ENCODE measurements at regions not wholly inside any gene's neighbourhood (a gene's known extent, or its start where the extent isn't known, plus 50 kb on each side); places are given as distances from the start of the nearest gene placed in this dataset.

DNA sequence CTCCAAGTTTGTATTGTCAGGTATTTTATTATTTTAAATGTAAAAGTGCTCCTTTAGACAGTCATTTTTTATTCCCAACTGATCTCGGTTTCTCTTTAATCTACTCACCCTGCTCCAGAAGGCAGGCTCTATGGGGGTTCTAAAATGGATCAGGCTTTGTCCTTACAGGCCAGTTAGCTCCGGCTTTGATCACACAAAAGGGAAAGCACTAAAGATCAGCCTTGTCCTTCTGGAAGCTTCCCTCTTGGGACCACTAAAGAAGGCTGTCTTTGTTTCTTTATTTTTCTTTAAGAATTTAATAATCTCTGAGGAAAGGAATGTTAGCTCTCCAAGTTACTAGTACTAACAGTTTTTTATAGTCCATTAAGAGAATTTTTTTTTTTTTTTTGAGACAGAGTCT lies 560.5 kb upstream of the ZNF717 start:
- TF ChIP-seq, protein P1, sequence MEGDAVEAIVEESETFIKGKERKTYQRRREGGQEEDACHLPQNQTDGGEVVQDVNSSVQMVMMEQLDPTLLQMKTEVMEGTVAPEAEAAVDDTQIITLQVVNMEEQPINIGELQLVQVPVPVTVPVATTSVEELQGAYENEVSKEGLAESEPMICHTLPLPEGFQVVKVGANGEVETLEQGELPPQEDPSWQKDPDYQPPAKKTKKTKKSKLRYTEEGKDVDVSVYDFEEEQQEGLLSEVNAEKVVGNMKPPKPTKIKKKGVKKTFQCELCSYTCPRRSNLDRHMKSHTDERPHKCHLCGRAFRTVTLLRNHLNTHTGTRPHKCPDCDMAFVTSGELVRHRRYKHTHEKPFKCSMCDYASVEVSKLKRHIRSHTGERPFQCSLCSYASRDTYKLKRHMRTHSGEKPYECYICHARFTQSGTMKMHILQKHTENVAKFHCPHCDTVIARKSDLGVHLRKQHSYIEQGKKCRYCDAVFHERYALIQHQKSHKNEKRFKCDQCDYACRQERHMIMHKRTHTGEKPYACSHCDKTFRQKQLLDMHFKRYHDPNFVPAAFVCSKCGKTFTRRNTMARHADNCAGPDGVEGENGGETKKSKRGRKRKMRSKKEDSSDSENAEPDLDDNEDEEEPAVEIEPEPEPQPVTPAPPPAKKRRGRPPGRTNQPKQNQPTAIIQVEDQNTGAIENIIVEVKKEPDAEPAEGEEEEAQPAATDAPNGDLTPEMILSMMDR (IDR thresholded peaks at IDR 0.05): no peak
- TF ChIP-seq POLR2AphosphoS5 (IDR thresholded peaks at IDR 0.05; ENCODE audit: low read depth, low read length) (no peak), SIN3A (IDR thresholded peaks at IDR 0.05; ENCODE audit: borderline replicate concordance, insufficient read depth, low read depth, low read length) (no peak), TCF7L2 (IDR thresholded peaks at IDR 0.05; ENCODE audit: low read depth, low read length) (no peak)
- TF ChIP-seq, protein P2, sequence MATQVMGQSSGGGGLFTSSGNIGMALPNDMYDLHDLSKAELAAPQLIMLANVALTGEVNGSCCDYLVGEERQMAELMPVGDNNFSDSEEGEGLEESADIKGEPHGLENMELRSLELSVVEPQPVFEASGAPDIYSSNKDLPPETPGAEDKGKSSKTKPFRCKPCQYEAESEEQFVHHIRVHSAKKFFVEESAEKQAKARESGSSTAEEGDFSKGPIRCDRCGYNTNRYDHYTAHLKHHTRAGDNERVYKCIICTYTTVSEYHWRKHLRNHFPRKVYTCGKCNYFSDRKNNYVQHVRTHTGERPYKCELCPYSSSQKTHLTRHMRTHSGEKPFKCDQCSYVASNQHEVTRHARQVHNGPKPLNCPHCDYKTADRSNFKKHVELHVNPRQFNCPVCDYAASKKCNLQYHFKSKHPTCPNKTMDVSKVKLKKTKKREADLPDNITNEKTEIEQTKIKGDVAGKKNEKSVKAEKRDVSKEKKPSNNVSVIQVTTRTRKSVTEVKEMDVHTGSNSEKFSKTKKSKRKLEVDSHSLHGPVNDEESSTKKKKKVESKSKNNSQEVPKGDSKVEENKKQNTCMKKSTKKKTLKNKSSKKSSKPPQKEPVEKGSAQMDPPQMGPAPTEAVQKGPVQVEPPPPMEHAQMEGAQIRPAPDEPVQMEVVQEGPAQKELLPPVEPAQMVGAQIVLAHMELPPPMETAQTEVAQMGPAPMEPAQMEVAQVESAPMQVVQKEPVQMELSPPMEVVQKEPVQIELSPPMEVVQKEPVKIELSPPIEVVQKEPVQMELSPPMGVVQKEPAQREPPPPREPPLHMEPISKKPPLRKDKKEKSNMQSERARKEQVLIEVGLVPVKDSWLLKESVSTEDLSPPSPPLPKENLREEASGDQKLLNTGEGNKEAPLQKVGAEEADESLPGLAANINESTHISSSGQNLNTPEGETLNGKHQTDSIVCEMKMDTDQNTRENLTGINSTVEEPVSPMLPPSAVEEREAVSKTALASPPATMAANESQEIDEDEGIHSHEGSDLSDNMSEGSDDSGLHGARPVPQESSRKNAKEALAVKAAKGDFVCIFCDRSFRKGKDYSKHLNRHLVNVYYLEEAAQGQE (IDR thresholded peaks at IDR 0.05; ENCODE audit: insufficient read depth in 1 of 2, low read depth in 2 of 2, low read length in 1 of 2): no peak

Measured in Panc1 (cell line).